ENCODE measurements at regions not wholly inside any gene's neighbourhood (a gene's known extent, or its start where the extent isn't known, plus 50 kb on each side); places are given as distances from the start of the nearest gene placed in this dataset.

GRCh38 chr5:157924931-157925729 lies 66.2 kb upstream of the CLINT1 start:
- Histone ChIP-seq H3K4me3 (no peak overlapping the region), H3K9me3 (no peaks in the 10 kb centered on the region), H3K4me1 (peaks cover 4% of the 10 kb centered on the region), H3K27me3 (no peaks in the 10 kb centered on the region), H3K36me3 (no peaks in the 10 kb centered on the region), H3K9ac (ENCODE audit: low read depth in 2 of 2, low read length in 2 of 2) (no peak overlapping the region), H3K27ac (peak overlapping the region; percentile 72)
- TF ChIP-seq, protein P1, sequence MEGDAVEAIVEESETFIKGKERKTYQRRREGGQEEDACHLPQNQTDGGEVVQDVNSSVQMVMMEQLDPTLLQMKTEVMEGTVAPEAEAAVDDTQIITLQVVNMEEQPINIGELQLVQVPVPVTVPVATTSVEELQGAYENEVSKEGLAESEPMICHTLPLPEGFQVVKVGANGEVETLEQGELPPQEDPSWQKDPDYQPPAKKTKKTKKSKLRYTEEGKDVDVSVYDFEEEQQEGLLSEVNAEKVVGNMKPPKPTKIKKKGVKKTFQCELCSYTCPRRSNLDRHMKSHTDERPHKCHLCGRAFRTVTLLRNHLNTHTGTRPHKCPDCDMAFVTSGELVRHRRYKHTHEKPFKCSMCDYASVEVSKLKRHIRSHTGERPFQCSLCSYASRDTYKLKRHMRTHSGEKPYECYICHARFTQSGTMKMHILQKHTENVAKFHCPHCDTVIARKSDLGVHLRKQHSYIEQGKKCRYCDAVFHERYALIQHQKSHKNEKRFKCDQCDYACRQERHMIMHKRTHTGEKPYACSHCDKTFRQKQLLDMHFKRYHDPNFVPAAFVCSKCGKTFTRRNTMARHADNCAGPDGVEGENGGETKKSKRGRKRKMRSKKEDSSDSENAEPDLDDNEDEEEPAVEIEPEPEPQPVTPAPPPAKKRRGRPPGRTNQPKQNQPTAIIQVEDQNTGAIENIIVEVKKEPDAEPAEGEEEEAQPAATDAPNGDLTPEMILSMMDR (IDR thresholded peaks at IDR 0.05), result no peak
- intact Hi-C loops (cut with DNase I), result no loop called here
- DNase-seq, result peak; percentile 78

- no peak for DNase-seq
- H3K27me3 ChIP-seq, result no peaks in the 10 kb centered on the region
- H3K4me3 ChIP-seq, result no peak overlapping the region
- no peaks in the 10 kb centered on the region for H3K36me3 ChIP-seq
- H3K9me3 ChIP-seq, result no peaks in the 10 kb centered on the region
- peak overlapping the region; percentile 72 for H3K27ac ChIP-seq
- intact Hi-C loops (cut with DNase I), result no loop called here
- H3K4me1 ChIP-seq, result peaks cover 4% of the 10 kb centered on the region
- TF ChIP-seq, protein P1 (IDR thresholded peaks at IDR 0.05), result no peak
- H3K9ac ChIP-seq (ENCODE audit: low read depth in 2 of 2, low read length in 2 of 2), result peak overlapping the region in 1 of 2 donors; percentile 29
Measured at GRCh38 chr5:157924490-157924889, 65.5 kb upstream of the CLINT1 start.

DNA sequence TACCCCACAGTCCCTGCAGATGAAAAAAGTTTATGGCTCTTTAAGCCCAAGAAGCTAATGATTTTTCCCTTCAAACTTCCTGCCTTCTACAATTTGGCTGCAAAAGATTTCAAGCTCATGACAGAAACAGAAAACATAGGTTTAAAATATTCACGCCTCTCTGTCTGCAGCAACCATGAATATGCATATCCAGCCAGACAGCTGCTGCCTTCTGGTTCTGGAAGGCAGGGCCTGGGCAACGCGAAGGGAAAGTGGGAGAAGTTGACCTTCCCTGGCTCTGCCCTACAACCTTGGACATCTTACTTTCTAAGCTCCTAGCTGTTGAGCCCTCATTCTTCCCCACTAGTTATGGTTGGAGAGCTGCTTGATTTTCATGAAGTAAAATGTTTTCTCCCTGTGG lies 64.8 kb upstream of the CLINT1 start:
- Histone ChIP-seq H3K9ac (ENCODE audit: low read depth in 2 of 2, low read length in 2 of 2) (no peak overlapping the region), H3K9me3 (no peaks in the 10 kb centered on the region), H3K27ac (peak overlapping the region; percentile 72), H3K27me3 (no peaks in the 10 kb centered on the region), H3K4me1 (peaks cover 6% of the 10 kb centered on the region), H3K36me3 (no peaks in the 10 kb centered on the region), H3K4me3 (no peak overlapping the region)
- no peak for DNase-seq
- TF ChIP-seq, protein P1 (IDR thresholded peaks at IDR 0.05), result no peak
- intact Hi-C loops (cut with DNase I), result no loop called here

- Histone ChIP-seq H3K27ac (no peak overlapping the region), H3K36me3 (no peaks in the 10 kb centered on the region), H3K27me3 (no peaks in the 10 kb centered on the region), H3K9ac (ENCODE audit: low read depth in 2 of 2, low read length in 2 of 2) (no peak overlapping the region), H3K4me1 (peaks cover 14% of the 10 kb centered on the region), H3K4me3 (no peak overlapping the region), H3K9me3 (no peaks in the 10 kb centered on the region)
- TF ChIP-seq, protein P1 (IDR thresholded peaks at IDR 0.05), result no peak
- no peak for DNase-seq
- intact Hi-C loops (cut with DNase I), result no loop called here
Measured at GRCh38 chr5:157922026-157922425, 63.1 kb upstream of the CLINT1 start.

GRCh38 chr5:157920828-157921170 lies 61.9 kb upstream of the CLINT1 start:
- Histone ChIP-seq H3K36me3 (no peaks in the 10 kb centered on the region), H3K9me3 (no peaks in the 10 kb centered on the region), H3K4me1 (peaks cover 14% of the 10 kb centered on the region), H3K27me3 (no peaks in the 10 kb centered on the region), H3K27ac (peak overlapping the region; percentile 31), H3K4me3 (no peak overlapping the region), H3K9ac (ENCODE audit: low read depth in 2 of 2, low read length in 2 of 2) (no peak overlapping the region)
- TF ChIP-seq, protein P1 (IDR thresholded peaks at IDR 0.05), result no peak
- DNase-seq, result peak; percentile 52
- intact Hi-C loops (cut with DNase I), result no loop called here

Data from colonic mucosa (tissue), 4 donors.